SKM-1 treated with dmso at 0.1 percent for 144 hours (cell line): ENCODE measurements at regions not wholly inside any gene's neighbourhood (a gene's known extent, or its start where the extent isn't known, plus 50 kb on each side); places are given as distances from the start of the nearest gene placed in this dataset.

ENCODE experiments used
- DNase-seq: peaks from one replicate; lab custom pipeline; 2025; ENCODE audit not compliant: unreplicated experiment; lab: John Stamatoyannopoulos, UW

- no peak for DNase-seq
These were observed 205.0 kb downstream of the UBE3A start for GRCh38 chr15:25233766-25234350.

- no peak for DNase-seq
These were observed 204.0 kb downstream of the UBE3A start for GRCh38 chr15:25234831-25235230.

DNA sequence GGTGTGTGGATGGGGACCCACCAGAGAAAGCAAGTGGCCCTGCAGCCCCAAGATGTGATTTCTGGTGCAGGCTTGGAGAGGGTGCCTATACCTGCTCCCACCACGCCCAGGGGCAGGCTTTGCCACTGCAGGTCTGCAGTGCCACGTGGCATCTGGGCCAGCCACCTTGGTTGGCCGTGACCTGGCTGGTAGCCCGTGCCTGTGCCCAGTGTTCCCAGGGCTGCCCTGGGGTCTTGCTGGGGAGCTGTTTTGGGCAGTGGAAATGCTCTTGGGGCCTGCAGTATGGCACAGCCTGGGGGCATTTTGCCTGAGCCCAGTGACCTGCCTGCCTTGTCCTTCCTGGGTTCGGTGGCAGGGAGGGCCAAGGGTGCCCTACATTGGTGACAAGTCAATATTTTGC lies 203.4 kb downstream of the UBE3A start:
- no peak for DNase-seq

GRCh38 chr15:25236143-25236860 lies 202.5 kb downstream of the UBE3A start:
- DNase-seq, result no peak

DNA sequence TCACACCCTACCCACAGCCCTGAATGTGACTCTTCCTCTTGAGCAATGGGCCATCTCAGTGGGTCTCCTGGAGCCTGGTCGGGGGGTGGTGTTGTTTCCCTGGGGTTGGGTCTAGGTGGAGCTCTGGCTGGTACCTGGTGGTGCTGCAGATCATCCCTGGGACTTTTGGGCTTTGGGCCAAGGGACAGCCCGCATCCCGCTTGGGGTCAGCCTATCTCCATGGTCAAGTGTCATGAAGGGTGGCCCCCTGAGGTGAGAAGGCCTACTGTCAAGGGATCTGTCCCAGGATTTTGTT lies 202.0 kb downstream of the UBE3A start:
- DNase-seq, result no peak

DNA sequence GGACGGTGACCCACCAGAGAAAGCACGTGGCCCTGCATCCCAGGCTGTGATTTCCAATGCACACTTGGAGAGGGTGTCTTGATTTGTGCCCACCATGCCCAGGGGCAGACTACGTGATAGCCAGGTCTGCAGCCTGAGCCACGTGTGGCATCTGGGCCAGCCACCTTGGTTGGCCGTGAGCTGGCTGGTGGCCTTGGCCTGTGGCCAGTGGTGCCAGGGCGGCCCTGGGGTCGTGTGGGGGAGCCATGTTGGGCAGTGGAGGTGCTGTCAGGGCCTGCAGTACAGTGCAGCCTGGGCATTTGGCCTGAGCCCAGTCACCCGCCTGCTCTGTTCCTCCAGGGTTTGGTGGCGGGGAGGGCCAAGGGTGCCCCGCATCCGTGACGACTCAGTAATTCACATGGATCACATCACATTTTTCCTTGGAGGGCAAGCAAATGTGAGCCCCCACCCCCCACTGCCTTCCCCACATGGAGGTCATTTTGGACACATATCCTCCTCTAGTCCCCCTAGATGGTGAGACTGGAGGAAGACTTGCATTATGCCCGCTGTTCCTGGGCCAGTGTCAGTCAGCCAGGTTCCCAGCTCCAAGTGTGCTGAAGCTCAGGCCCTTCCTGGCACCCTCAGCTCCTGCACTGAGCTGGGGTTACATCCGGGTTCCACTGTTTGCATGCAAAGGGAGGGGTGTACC lies 201.4 kb downstream of the UBE3A start:
- no peak for DNase-seq

DNA sequence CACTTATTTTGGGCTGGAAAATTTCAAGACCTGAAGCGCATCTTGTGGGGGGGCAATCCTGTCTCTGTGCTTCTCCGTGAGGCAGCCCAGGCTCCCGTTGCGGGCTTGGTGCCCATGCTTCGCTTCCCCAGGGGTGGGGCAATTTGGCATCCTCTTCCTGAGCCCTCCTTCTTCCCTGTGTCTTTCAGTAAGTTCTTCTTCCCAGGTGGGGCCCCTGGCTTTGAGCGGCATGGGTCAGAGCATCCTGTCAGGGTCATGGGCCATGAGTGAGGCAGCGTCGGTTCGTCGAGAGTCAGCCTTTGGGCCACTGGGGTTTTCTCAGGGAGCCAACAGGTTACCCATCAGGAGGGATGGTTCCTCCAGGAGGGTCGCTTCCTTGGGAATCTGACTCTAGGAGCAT lies 200.7 kb downstream of the UBE3A start:
- DNase-seq, result no peak

GRCh38 chr15:25238716-25239470 lies 199.9 kb downstream of the UBE3A start:
- DNase-seq, result no peak

DNA sequence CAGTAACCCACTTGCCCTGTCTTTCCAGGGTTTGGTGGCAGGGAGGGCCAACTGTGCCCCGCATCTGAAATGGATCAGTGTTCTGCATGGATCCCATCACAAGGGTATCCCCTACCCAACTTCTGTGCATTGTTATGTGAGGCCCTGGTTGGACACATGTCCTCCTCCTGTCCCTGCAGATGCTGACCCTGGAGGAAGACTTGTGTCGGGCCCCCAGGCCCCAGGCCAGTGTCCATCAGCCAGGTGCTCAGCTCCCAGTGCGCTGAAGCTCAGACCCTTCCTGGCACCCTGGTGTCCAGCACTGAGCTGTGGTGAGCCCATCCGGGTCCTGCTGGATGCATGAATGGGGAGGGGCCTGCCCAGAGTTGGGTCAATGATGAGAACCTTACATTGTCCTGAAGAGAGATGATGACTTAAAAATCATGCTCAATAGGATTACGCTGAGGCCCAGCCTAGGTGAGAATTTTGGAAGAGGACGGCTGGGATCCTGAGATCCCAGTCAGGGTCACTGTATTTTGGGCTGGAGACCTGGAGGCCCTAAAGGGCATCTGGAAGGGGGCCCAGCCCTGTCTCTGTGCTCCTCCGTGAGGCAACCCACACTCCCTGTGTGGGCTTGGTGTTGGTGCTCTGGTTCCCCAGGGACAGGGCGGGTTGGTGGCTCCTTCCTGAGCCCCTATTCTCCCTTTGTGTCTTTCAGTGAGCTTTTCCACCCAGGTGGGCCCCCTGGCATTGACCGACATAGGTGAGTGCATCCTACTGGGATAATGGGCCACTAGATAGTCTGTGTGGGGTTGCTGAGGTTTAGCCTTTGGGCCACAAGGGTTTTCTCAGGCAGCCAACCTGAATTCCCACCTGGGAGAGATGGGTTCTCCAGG lies 199.1 kb downstream of the UBE3A start:
- no peak for DNase-seq

GRCh38 chr15:25240461-25241021 lies 198.3 kb downstream of the UBE3A start:
- DNase-seq, result no peak

- no peak for DNase-seq
These were observed 197.5 kb downstream of the UBE3A start for GRCh38 chr15:25241241-25241801.

- DNase-seq, result no peak
These were observed 196.5 kb downstream of the UBE3A start for GRCh38 chr15:25242166-25242879.

DNA sequence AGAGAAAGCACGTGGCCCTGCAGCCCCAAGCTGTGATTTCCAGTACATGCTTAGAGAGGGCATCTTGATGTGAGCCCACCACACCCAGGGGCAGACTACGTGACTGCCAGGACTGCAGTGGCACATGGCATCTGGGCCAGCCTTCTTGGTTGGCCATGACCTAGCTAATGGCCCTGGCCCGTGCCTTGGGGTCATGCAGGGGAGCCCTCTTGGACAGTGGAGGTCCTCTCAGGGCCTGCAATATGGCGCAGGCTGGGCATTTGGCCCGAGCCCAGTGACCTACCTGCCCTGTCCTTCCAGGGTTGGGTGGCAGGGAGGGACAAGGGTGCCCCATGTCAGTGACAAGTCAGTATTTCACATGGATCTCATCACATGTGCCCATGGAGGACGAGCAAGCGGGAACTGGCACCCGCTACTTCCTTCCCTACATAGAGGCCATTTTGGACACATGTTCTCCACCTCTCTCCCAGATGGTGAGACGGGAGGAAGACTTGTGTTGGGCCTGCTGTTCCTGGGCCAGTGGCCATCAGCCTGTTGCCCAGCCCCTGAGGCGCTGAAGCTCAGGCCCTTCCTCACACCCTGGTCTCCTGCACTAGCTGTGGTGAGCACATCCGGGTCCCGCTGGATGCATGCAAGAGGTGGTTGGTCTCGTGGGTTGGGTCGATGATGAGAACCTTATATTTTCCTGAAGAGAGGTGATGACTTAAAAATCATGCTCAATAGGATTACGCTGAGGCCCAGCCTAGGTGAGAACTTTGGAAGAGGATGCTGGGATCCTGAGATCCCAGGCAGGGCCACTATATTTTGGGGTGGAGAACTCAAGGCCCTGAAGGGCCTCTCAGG lies 195.6 kb downstream of the UBE3A start:
- DNase-seq, result no peak

- DNase-seq, result no peak
These were observed 195.1 kb downstream of the UBE3A start for GRCh38 chr15:25243800-25244097.

DNA sequence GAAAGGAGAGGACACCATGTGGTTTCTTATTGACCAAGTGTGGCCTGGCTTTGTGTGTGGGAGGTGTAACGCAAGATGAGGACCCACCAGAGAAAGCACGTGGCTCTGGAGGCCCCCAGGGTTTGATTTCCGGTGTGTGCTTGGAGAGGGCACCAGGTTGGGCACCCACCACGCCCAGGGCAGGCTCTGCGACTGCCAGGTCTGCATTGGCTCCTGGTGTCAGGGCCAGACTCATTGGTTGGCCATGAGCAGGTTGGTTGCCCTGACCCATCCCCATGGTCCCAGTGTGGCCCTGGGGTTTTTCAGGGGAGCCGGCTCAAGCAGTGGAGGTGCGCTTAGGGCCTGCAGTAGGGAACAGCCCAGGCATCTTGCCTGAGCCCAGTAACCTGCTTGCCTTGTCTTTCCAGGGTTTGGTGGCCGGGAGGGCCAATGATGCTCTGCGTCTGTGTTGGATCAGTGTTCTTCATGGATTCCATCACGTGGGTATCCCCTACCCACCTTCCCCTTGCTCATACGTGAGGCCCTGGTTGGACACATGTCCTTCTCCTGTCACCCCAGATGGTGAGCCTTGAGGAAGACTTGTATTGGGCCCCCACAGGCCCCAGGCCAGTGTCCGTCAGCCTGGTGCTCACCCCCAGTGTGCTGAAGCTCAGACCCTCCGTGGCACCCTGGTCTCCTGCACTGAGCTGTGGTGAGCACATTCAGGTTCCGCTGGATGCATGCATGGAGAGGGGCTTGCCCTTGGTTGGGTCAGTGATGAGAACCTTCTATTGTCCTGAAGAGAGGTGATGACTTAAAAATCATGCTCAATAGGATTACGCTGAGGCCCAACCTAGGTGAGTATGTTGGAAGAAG lies 193.9 kb downstream of the UBE3A start:
- DNase-seq, result no peak

DNA sequence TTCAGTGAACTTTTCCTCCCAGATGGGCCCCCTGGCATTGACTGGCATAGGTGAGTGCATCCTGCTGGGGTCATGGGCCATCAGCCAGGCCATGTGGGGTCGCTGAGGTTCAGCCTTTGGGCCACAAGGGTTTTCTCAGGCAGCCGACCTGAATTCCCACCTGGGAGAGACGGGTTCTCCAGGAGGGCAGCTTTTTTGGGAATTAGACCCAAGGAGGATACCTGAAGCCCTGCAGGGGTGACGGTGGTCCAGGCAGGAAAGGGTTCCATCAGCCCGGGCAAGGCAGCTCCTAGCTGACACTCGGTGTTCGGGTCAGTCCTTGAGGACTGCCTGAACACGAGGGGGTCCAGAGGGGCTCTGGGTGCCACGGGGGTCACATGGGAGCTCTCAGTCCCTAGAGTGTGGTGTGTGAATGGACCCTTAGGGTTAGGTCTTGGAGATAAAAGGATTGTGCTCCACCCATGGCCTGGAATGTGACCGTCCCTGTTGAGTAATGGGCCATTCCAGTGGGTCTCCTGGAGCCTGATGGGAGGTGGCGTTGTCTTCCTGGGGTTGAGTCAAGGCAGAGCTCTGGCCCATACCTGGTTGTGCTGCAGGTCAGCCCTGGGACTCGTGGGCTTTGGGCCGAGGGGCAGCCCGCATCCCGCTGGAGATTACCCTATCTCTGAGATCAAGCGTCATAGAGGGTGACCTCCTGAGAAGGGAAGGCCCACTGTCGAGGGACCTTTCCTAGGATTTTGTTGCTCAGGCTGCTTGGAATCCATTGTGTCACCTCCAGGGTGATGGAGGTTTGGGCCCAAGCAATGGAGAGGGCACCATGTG lies 192.8 kb downstream of the UBE3A start:
- DNase-seq, result no peak
